ENCODE measurements at regions not wholly inside any gene's neighbourhood (a gene's known extent, or its start where the extent isn't known, plus 50 kb on each side); places are given as distances from the start of the nearest gene placed in this dataset.

DNA sequence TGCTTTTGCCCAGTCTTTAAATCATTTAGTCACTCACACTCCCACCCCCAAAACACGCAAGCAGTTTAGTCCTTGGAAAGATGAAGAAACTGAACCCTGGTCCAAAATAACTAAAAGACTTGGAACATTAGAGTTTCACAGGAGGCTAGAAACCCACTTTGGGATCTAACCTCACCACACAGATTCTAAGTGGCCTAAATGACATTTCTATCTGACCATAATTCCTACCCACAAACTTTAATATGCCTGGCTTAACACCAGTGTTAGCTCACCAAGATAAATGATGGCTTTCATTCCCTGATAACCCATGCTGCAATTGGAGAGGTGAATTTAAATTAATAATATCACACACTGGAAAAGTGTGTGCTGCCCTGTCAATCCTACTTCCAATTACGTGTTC lies 295.3 kb upstream of the UBE2E2 start:
- DNase-seq: no peak

DNA sequence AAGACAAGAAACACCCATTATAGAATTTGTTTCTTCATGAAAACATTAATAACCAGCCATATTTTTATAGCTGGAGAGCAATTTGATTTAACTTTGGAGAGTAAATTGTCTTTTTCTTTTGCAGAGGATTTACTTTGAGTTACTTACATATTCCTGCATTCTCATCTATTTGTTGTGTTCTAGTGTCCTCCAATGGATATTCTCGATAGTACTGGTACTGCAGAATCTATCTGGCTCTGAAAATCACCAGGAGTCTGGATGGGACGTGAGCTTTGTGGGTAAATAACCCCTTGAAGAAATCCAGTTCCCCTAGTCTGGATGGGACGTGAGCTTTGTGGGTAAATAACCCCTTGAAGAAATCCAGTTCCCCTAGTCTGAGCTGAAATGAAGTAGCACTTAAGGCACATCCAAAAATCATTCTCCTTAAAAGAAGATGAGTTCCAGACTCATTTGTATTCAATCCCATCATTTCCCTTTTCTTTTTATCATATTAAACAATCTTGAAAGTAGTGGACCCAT lies 294.1 kb upstream of the UBE2E2 start:
- no peak for DNase-seq

DNA sequence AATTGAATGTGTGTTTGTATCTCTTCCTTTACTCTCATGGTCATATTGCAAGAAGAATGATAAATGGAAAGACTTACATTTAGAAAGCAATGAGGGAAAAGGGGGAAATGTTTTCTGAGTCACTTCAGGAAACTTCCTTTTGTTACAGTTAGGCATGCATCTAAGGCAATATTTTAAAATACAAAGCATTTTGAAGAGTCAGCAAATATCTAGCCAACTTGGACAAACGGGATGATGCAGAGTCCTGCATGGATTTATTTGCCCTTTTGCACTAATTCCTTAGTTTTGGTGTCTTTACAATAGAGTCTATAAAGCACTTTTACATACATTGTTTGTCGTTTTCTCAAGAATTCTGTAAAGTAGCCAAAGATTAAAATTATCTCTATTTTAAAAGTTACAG lies 286.2 kb upstream of the UBE2E2 start:
- DNase-seq: no peak

DNA sequence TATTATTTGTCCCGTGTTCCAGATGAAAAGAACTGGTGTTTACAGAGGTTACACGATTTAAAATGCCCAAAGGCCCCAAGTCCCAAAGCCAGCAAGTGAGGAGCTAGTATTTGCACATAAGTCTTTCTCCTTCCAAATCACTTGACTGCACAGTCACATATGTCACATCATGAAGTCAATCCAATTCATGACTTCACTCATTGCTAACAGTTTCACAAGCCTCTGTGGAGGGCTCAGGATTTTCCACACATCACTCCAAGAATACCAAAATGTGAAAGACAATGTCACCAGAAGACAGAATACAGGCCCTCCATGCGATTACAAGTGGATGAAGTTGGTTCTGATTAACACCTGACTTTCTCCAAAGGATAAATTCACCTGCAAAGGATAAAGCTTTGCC lies 283.1 kb upstream of the UBE2E2 start:
- no peak for DNase-seq

DNA sequence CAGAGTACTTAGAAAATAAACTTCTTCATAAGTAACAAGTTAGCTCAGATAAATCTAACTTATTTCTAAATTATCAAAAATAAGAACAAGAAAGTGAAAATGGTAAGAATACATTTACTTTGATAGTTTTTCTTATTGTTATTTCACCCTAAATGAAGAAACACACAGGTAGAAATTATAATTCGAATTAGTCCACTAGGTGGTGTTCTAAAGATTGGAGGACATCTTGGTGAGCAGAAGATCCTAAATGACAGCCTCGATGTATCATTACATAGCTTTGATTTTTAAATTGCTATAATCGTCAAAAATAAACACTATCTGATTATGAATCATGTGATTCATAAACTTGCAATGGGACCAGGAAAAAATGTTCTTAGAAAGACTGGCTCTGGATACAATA lies 280.8 kb upstream of the UBE2E2 start:
- no peak for DNase-seq

DNA sequence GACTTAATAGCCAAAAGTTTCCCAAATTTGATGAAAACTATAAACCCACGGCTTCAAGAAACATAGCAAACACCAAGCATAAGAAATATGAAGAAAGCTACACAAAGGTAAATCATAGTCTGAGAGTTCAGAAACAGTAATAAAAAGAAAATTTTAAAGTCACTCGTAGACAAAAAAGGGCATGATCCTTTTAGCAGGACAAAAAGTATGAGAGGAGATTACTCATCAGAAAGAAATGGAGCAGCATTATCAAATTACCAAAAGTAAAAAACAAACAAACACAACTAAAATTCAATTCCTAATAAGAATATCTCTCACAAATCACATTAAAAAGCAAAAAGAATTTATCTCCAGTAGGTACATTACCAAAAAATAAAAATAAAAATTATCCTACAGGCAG lies 279.4 kb upstream of the UBE2E2 start:
- no peak for DNase-seq

DNA sequence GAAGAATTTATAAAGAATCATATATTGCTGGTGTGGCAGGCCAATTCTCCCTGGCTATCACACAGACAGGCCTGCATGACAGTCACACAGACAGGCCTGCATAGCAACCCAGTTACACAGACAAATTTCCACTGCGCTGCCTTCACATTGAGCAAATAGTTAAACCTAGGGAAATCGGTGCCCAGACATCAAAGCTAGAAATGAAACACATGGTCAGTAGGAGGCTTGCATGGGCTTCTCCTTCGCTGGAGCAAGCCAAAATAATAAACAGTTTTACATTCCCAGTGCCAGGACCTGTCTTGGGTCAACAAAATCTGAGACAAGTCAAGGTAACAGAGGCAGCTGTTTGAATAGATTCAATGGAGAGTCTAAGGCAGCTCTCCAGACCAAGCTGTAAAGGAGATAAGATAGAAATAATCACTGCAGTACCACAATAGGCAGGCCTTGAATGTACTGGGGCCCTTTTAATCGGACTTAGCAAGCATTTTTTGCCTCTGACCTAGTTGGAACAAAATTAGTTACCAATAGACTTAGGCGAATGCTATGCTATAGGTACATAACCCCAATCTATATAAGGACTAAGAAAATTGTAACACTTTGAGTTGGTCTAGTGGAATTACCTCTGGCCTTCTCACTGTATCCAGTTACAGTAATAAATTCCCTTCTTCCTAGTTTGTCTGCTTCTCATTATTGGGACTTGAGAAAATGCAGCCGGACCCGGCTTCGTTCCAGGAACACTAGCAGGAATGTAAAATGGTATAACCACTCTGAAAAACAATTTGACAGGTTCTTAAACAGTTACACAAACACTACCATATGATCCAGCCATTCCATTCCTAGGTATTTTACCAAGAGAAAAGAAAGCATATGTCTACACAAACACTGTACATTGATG lies 274.7 kb upstream of the UBE2E2 start:
- DNase-seq: no peak

DNA sequence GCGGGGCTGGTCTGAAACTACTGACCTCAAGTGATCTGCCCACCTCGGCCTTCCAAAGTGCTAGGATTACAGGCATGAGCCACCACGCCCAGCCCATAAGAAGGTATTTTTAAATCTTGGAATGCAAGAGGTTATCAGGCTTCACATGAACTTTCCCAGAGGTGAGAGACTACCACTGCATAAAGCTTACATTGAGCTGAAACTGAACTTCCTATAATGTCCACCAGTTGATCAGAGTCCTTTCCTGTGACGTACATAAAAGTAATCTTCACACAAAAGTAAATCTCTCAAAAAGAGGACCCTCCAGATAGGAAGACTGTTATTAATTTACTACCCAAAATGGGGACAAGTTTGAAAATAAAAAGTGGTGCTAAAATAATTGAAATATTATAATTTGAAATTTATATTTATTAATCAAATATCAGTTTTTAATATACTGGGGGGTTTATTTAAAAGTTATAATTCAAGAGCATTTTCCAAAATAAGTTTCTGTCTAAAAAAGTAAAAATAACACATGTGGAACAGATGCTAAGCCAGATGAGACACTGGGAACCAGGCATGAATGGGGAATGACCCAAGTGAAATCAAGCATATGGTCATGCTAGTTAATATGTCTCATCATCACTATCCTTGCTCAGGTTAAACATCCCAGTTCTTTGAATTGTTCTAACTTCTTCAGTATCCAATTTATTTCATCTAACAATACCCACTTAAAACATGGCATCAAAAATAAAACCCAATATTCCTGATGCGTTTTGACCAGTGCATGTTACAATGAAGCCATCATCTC lies 269.9 kb upstream of the UBE2E2 start:
- DNase-seq: no peak

DNA sequence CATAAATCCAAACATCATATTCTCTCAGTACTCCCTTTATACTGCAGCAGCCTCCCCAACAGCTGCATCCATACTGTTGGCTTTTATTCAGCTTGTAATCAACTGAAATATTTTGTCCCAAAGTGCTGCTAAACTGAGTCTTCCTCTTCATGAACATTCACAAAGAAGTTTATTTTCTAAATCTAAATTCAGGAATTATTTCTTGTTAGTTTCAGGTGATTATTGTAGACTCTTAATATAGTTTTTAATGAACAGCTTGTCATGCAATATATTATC lies 269.3 kb upstream of the UBE2E2 start:
- no peak for DNase-seq

DNA sequence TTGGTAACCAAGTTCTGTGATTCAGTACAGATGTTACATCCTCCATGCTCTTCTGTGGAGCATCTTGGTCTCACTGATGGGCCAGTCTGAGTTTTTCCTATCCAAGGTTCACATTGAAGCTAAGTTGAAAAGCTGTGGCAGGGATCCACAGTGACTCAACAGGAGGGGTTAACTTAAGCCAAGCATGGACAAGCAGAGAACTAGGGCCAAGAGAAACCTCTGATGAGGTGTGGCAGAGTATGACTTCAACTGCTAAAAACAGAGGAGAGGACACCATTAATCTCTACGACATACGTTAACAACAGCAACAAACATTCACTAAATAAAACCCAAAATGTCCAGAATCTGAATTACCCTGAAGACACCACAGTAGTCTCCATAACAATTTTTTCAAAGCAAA lies 268.1 kb upstream of the UBE2E2 start:
- DNase-seq: no peak

DNA sequence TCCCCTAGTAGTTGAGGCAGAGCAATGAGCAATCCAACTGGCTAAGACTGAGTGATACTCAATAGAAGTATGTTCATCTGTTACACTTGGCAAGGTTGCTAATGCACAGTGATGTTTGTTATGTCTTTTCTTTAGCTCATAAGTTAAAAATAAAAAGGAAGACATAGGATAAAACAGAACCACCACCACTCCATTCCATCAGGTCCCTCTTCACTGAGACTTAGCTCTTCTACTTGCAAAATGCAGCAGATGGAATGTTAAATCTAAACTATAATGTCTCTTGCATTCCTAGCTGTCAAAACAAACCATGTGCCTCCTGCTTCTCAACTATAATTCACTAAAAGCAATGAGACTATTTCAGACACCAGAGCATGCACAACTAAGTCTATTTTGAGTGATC lies 265.6 kb upstream of the UBE2E2 start:
- DNase-seq: no peak

DNA sequence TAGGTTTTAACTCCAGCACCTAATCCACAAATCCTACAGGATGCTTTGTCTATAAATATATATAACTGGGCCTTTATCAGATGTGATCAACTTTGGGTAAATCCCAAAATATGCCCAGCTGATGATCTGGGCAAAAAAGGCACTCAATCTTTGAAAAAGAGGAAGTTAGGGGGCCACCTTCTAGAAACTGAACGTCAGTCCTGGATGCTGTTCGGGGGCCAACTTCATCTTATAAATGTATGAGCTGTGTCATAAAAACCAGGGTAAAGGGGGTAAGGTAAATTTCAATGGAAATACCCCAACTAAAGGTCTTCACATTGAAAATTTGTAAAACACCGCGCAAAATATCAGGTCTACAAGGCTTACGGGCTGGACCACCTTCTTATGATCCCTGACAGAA lies 264.4 kb upstream of the UBE2E2 start:
- no peak for DNase-seq

DNA sequence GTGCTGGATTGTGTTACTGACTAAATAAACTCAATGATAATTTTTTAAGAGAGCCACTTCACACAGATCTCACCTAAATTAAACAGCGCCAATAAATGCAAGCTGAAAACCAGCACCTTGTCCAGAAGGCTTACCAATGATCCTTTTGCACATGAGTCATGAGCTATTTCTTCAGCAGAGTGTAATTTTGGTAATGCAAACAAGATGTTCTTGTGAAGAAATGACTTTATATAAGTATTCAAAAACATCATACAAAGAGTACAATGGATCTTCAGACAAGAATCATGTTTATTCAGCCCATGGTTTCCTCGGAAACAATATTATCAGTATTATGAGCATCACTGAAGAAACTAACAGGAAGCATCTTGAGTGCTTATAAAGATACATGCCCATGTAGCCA lies 263.8 kb upstream of the UBE2E2 start:
- DNase-seq: no peak

DNA sequence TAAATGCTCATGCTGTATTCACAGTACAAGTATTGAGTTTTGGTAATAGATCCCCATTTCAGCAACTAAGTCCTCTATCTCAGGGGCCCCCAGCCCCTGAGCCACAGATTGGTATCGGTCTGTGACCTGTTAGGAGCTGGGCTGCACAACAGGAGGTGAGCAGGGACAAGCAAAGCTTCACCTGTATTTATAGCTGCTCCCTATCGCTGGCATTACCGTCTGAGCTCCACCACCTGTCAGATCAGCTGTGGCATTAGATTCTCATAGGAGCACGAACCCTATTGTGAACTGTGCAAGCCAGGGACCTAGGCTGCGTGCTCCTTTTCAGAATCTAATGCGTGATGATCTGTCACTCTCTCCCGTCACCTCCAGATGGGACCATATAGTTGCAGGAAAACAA lies 262.8 kb upstream of the UBE2E2 start:
- no peak for DNase-seq

DNA sequence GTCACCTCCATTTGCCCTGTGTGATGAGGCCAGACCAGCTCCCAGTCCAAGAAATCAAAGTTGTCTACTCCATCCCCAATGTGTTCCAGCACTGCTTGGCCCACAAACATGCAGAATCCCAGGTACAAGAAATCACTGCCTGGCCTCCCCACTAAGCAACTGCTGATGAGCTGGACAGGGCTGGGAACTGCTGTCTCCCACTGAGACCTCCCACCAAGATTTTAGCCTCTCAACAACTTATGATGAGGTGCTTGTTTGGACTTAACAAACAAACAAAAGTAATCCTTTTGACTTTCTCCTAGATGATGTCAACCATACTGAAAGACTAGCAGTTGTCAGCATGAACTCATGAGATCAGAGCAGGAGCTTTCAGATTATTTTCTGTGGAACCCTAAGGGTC lies 260.1 kb upstream of the UBE2E2 start:
- no peak for DNase-seq

DNA sequence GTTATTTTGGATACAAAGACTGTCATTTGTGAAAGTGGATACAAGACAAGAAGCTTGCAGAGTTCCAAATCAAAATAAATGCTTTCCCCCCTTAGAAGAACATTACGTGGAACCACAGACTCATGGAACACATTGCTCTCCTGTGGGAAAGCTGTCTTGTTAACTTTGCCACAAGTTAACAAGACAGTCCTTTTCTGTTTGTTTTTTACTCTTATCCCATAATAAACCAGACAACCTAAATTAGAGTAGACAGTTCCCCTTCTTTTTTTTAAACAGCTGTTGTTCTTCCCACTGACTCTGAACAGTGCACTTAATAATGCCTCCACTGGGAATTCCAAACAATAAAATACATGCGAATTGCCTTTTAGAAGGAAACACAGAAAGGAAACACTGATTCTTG lies 255.3 kb upstream of the UBE2E2 start:
- no peak for DNase-seq

DNA sequence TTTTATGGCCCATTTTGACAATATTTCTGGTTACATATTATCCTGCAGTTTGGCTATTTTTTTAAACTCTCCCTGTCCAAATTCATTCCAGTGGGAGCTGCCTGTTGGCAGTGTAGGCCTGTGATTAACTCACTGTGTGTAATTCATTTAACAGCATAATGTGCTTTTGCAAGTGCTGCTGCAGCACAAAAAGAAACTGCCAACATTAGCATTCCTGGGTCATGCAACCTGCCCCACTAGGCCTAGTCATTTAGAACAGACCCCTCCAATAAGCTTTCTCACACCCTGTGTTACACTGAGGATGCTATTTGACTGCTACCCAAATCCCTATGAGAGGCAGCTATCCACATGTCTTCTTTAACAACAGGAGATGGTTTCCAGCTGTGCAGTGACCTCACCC lies 251.2 kb upstream of the UBE2E2 start:
- DNase-seq: no peak

DNA sequence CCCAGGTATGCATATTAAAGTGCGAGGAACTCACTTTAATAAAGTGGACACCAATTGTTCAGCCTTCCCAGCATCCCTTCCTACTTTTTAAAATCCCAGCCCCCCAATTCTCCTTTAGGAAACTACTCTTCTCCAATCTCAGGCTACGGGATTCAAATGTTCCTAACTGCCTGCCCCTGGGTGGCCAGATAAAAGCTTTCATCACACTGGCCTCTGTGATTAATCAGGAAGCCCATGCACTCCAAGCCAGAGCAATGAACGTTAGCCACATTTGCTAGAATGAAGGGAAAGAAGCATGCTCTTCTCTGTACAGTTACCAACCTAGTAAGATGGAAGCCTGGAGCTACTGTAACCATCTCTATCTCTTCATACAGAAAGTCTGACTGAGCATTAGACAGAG lies 250.3 kb upstream of the UBE2E2 start:
- DNase-seq: no peak

DNA sequence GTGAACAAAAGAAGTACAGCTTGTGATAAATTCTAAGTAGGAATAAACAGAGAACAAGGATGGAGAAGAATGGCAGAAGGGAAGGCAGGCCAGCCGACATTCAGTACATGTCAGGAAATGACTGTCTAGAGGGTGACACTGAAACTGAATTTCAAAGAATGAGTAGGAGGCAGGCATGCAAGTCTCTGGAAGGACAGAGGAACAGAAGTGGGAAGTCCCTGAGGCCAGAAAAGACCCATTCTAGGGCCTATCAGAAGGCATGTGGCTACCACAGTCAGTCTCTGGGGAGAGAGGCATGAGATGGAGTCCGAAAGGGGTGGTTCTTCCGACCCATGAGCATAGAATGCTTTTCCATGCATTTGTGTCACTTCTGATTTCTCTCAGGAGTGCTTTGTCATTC lies 243.5 kb upstream of the UBE2E2 start:
- DNase-seq: no peak

DNA sequence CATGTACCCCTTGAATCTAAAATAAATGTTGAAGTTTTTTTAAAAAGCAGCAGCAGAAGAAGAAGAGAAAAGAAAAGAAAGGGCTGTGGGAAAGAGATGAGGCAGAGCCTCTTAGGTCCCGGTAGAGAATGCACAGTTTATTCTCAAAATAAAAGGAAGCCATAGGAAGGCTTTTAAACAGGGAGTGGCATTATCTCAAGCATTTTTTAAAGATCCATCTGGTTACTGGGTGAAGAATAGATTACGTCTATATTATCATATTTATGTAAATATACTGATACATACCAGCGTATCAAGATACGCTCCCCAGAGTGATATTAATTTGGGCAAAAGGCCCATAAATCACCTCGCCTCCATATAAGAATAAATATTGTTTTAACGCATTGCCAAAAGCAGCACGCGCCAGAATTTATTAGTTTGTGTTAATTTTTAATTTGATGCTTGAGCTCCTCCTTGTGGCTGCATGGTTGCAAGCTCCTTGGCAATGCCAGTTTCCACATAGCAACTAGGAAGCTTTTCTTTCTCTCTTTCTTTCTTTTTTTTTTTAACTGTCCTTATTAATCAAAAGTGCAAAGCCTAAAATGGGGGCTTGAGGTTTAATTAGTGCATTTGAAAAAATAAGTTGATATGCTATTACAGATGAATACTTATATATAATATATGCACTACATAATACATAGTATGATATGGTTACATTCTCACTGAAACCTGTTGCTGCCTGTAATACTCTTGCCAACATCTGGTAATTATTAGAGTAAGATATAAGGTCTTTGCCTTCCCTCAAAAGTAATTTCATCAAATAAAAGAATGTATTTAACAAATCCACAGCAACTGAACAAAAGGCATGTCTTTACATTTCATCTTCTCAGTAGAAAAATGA lies 242.8 kb upstream of the UBE2E2 start:
- peak; percentile 19 for DNase-seq

DNA sequence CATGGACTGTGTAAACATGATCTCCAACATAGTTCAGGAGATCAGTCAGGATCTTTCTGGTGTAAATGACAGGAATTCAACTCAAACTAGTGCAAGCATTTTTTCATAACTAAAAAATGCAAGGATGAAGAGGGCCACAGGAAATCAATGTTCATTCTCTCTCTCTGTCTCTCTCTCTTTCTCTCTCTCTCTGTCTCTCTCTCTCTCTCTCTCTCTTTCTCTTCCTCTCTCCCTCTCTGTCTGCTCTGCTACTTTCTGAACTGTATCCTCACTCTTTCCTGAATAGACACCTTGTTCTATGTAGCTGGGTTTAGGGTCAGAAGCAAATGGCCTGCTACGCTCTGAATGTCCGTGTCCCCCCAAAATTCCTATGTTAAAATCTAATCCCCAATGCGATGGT lies 240.9 kb upstream of the UBE2E2 start:
- no peak for DNase-seq

DNA sequence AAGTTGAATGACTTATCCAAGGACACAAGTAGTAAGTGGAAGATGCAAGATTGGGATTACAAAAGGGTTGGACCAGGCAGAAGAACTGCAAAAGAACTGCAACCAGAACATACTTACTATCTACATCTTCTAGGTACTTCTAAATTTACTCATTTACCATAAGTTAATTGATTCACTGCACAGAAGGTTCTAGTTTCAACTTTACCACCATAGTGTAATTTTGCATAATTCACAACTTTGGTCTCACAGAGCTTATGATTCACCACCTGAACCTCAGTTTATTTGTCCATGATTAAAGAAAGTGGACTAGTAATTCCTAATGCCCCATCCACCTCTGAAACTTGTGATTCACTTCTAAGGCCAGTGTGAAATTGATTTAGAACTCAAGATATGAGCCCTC lies 236.8 kb upstream of the UBE2E2 start:
- DNase-seq: no peak

DNA sequence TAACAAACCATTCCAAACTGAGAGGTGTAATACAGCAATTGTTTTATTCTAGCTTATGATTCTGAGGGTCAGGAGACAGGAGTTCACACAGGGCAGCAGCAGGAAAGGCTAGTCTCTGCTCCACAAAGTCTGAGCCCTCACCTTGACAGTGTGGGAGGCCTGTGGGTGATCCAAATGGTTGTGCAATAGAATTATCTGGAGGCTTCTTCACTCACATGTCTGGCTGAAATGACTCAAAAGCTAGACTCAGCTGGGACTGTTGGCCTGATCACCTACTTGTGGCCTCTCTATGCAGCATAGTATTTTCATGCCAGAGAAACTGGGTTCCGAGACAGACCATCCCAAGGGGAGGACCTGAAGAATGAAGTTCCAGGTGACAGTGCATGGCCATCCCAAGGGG lies 233.9 kb upstream of the UBE2E2 start:
- DNase-seq: no peak

DNA sequence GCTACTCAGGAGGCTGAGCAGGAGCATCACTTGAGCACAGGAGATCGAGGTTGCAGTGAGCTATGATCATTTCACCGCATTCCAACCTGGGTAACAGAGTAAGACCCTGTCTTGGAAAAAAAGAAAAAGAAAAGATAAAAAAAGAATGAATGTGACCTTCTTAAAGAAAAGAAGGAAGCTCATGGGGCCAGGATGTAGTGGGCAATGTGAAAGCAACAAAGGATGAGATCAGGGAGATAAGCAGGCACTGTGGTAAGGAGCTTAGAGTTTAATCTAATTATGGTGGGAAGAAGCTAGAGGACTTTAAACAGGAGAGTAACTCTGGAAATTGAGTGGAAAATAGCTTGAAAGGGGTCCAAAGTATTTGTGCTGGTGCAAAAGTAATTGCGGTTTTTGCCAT lies 231.6 kb upstream of the UBE2E2 start:
- DNase-seq: no peak
